T-cell (primary cell): ENCODE measurements at regions not wholly inside any gene's neighbourhood (a gene's known extent, or its start where the extent isn't known, plus 50 kb on each side); places are given as distances from the start of the nearest gene placed in this dataset.

Experiments
- ATAC-seq, 4 experiments: fragments of 200-7000 bp in 3 of 4; fragments of 150-1000 bp in 1 of 4; cut with Tn5 transposase; replicated peaks in 1 of 4; 1 replicate in 3 of 4; 2 replicates in 1 of 4; pipeline ENCODE4 v1.10.0; 2021; ENCODE audit warnings: moderate library complexity in 3 of 4, mild to moderate bottlenecking in 2 of 4, moderate number of reproducible peaks in 1 of 4
- CTCF ChIA-PET, 2 donors: fragments of 300-600 bp; sonication (Branson Sonifier 250); formaldehyde crosslinking; loops; one replicate each; lab custom pipeline; 2022; ENCODE audit warnings: antibody characterized with exemption in 2 of 2; lab: Charles Lee
- POLR2A ChIA-PET, 2 donors: fragments of 300-600 bp; sonication (Branson Sonifier 250); formaldehyde crosslinking; loops; one replicate each; lab custom pipeline; 2022; ENCODE audit warnings: antibody characterized with exemption in 2 of 2; lab: Charles Lee
- DNase-seq, 35 experiments: peaks; one replicate each; pipeline versions ENCODE4 v3.0.0 to v3.0.0-alpha.2; 2013 to 2023
- H3K27ac ChIP-seq: one replicate; pipeline ENCODE4 v1.5.1; 2013; ENCODE audit warnings: low read length
- H3K27me3 ChIP-seq, 2 experiments: replicated peaks in 1 of 2; 1 replicate in 1 of 2; 2 replicates in 1 of 2; pipeline versions ENCODE4 v1.6.1 to v1.7.0; 2013; ENCODE audit warnings: low read length in 1 of 2, mixed read lengths in 1 of 2; ENCODE audit not compliant: control insufficient read depth in 2 of 2, insufficient read depth in 2 of 2; ENCODE audit errors: extremely low read depth in 1 of 2
- H3K36me3 ChIP-seq, 2 donors: 1 replicate in 1 of 2; 2 replicates in 1 of 2; pipeline versions ENCODE4 v1.6.1 to v1.7.0; 2013; ENCODE audit warnings: low read length in 1 of 2; ENCODE audit not compliant: control insufficient read depth in 2 of 2, insufficient read depth in 1 of 2; ENCODE audit errors: extremely low read depth in 1 of 2
- H3K4me1 ChIP-seq, 2 experiments: 1 replicate in 1 of 2; 2 replicates in 1 of 2; pipeline versions ENCODE4 v1.6.1 to v1.7.0; 2013; ENCODE audit warnings: low read length in 2 of 2, mixed read lengths in 1 of 2; ENCODE audit not compliant: insufficient read depth in 2 of 2, control insufficient read depth in 1 of 2; ENCODE audit errors: extremely low read depth in 1 of 2
- H3K4me3 ChIP-seq, 2 donors: 1 replicate in 1 of 2; 2 replicates in 1 of 2; pipeline versions ENCODE4 v1.5.1 to v1.7.0; 2013; ENCODE audit warnings: mild to moderate bottlenecking in 2 of 2, low read length in 1 of 2, moderate library complexity in 1 of 2; ENCODE audit not compliant: control insufficient read depth in 1 of 2; ENCODE audit errors: extremely low read depth in 1 of 2
- H3K9me3 ChIP-seq: 2 replicates; pipeline ENCODE4 v1.7.0; 2013
- H3K27ac Mint-ChIP-seq, 2 donors: one replicate each; pipeline ENCODE4 v1.8.0; 2020 to 2021; ENCODE audit warnings: mild to moderate bottlenecking in 2 of 2, mixed read lengths in 2 of 2
- H3K27me3 Mint-ChIP-seq, 2 donors: one replicate each; pipeline ENCODE4 v1.8.0; 2021 to 2022; ENCODE audit warnings: mixed read lengths in 2 of 2
- H3K36me3 Mint-ChIP-seq: one replicate; pipeline ENCODE4 v1.8.0; 2021; ENCODE audit warnings: mixed read lengths
- H3K4me1 Mint-ChIP-seq, 3 donors: one replicate each; pipeline ENCODE4 v1.8.0; 2020 to 2022; ENCODE audit warnings: mixed read lengths in 3 of 3, mild to moderate bottlenecking in 1 of 3
- H3K4me3 Mint-ChIP-seq, 3 donors: one replicate each; pipeline ENCODE4 v1.8.0; 2020 to 2022; ENCODE audit warnings: mild to moderate bottlenecking in 3 of 3, mixed read lengths in 3 of 3, moderate library complexity in 3 of 3
- H3K9me3 Mint-ChIP-seq, 3 donors: one replicate each; pipeline ENCODE4 v1.8.0; 2020 to 2022; ENCODE audit warnings: mixed read lengths in 3 of 3
- WGBS: methylation state at CpG from one replicate; pipeline ENCODE4 v1.1.5; 2013; ENCODE audit warnings: missing lambda C conversion rate; ENCODE audit not compliant: insufficient coverage; 5-methylcytosine and 5-hydroxymethylcytosine counted together

- ATAC-seq, result no peak
- no peak overlapping the region for H3K4me3 ChIP-seq
- Mint-ChIP-seq H3K27ac (no peak overlapping the region), H3K9me3 (peaks cover 2 to 9% (median 6%) of the 10 kb centered on the region in 3 donors), H3K4me3 (no peak overlapping the region), H3K4me1 (no peaks in the 10 kb centered on the region), H3K27me3 (peaks cover 0 to 4% of the 10 kb centered on the region in 2 donors), H3K36me3 (no peaks in the 10 kb centered on the region)
- 85% methylated on average over 5 of the region's 8 CpGs for WGBS
- POLR2A ChIA-PET, result no interaction called here
- no peaks in the 10 kb centered on the region for H3K4me1 ChIP-seq
- no peaks in the 10 kb centered on the region for H3K36me3 ChIP-seq
- H3K27ac ChIP-seq, result no peak overlapping the region
- DNase-seq, result no peak
- no peaks in the 10 kb centered on the region for H3K27me3 ChIP-seq
- CTCF ChIA-PET, result no interaction called here
- no peaks in the 10 kb centered on the region for H3K9me3 ChIP-seq
Observed at GRCh38 chr20:55685841-55686240, 319.5 kb downstream of the CBLN4 start.

- H3K9me3 Mint-ChIP-seq, result peaks cover 2 to 10% (median 6%) of the 10 kb centered on the region in 3 donors
- no peaks in the 10 kb centered on the region for H3K36me3 ChIP-seq
- no peak overlapping the region for H3K27ac ChIP-seq
- no peaks in the 10 kb centered on the region for H3K36me3 Mint-ChIP-seq
- H3K27me3 ChIP-seq, result no peaks in the 10 kb centered on the region
- H3K9me3 ChIP-seq, result no peaks in the 10 kb centered on the region
- no peaks in the 10 kb centered on the region for H3K4me1 Mint-ChIP-seq
- H3K4me1 ChIP-seq, result no peaks in the 10 kb centered on the region
- no CpG with 5 or more reads among the region's 4 CpGs for WGBS
- no peak for DNase-seq
- H3K4me3 ChIP-seq, result no peak overlapping the region
- no peak overlapping the region for H3K4me3 Mint-ChIP-seq
- ATAC-seq, result no peak
- no peak overlapping the region for H3K27ac Mint-ChIP-seq
- H3K27me3 Mint-ChIP-seq, result peaks cover 0 to 4% of the 10 kb centered on the region in 2 donors
- ChIA-PET CTCF (no interaction called here), POLR2A (no interaction called here)
Observed at GRCh38 chr20:55685425-55685824, 319.9 kb downstream of the CBLN4 start.

- no peaks in the 10 kb centered on the region for H3K36me3 ChIP-seq
- ATAC-seq, result no peak
- no peaks in the 10 kb centered on the region for H3K27me3 ChIP-seq
- no peak overlapping the region for H3K4me3 ChIP-seq
- POLR2A ChIA-PET, result no interaction called here
- H3K4me1 Mint-ChIP-seq, result no peaks in the 10 kb centered on the region
- H3K36me3 Mint-ChIP-seq, result no peaks in the 10 kb centered on the region
- no peaks in the 10 kb centered on the region for H3K4me1 ChIP-seq
- no peak overlapping the region for H3K27ac ChIP-seq
- H3K27me3 Mint-ChIP-seq, result peaks cover 0 to 4% of the 10 kb centered on the region in 2 donors
- H3K4me3 Mint-ChIP-seq, result no peak overlapping the region
- DNase-seq, result no peak
- WGBS, result 52% methylated on average over 3 of the region's 4 CpGs
- CTCF ChIA-PET, result no interaction called here
- peaks cover 2 to 13% (median 9%) of the 10 kb centered on the region in 3 donors for H3K9me3 Mint-ChIP-seq
- no peaks in the 10 kb centered on the region for H3K9me3 ChIP-seq
- H3K27ac Mint-ChIP-seq, result no peak overlapping the region
Observed at GRCh38 chr20:55684578-55684977, 320.7 kb downstream of the CBLN4 start.

- Histone ChIP-seq H3K4me3 (no peak overlapping the region), H3K9me3 (no peaks in the 10 kb centered on the region), H3K27me3 (no peaks in the 10 kb centered on the region), H3K27ac (no peak overlapping the region), H3K36me3 (no peaks in the 10 kb centered on the region), H3K4me1 (no peaks in the 10 kb centered on the region)
- H3K4me3 Mint-ChIP-seq, result no peak overlapping the region
- ChIA-PET POLR2A (no interaction called here), CTCF (no interaction called here)
- H3K27me3 Mint-ChIP-seq, result no peaks in the 10 kb centered on the region
- peaks cover 8 to 9% (median 8%) of the 10 kb centered on the region in 3 donors for H3K9me3 Mint-ChIP-seq
- no peak overlapping the region for H3K27ac Mint-ChIP-seq
- no peaks in the 10 kb centered on the region for H3K36me3 Mint-ChIP-seq
- DNase-seq (no peak), ATAC-seq (no peak)
- H3K4me1 Mint-ChIP-seq, result no peaks in the 10 kb centered on the region
- 77% methylated on average over 3 of the region's 5 CpGs for WGBS
Observed at GRCh38 chr20:55678970-55679667, 326.2 kb downstream of the CBLN4 start.

- H3K27ac Mint-ChIP-seq, result no peak overlapping the region
- H3K36me3 ChIP-seq, result no peaks in the 10 kb centered on the region
- no peak overlapping the region for H3K4me3 Mint-ChIP-seq
- H3K36me3 Mint-ChIP-seq, result no peaks in the 10 kb centered on the region
- ATAC-seq (no peak), DNase-seq (no peak)
- H3K27me3 Mint-ChIP-seq, result no peaks in the 10 kb centered on the region
- ChIA-PET CTCF (no interaction called here), POLR2A (no interaction called here)
- H3K4me3 ChIP-seq, result no peak overlapping the region
- peaks cover 8 to 12% (median 9%) of the 10 kb centered on the region in 3 donors for H3K9me3 Mint-ChIP-seq
- H3K27me3 ChIP-seq, result no peaks in the 10 kb centered on the region
- no peaks in the 10 kb centered on the region for H3K9me3 ChIP-seq
- H3K27ac ChIP-seq, result no peak overlapping the region
- H3K4me1 ChIP-seq, result no peaks in the 10 kb centered on the region
- 71% methylated on average over 3 of the region's 3 CpGs for WGBS
- no peaks in the 10 kb centered on the region for H3K4me1 Mint-ChIP-seq
Observed at GRCh38 chr20:55678126-55678525, 327.2 kb downstream of the CBLN4 start.

- WGBS, result no CpG with 5 or more reads among the region's 5 CpGs
- no peaks in the 10 kb centered on the region for H3K27me3 Mint-ChIP-seq
Observed at GRCh38 chr20:55677011-55677410, 328.3 kb downstream of the CBLN4 start.

More at GRCh38 chr20:55677011-55677410, 328.3 kb downstream of the CBLN4 start:
- Histone ChIP-seq H3K36me3 (no peaks in the 10 kb centered on the region), H3K4me3 (no peak overlapping the region), H3K27me3 (no peaks in the 10 kb centered on the region), H3K9me3 (no peaks in the 10 kb centered on the region), H3K4me1 (no peaks in the 10 kb centered on the region), H3K27ac (no peak overlapping the region)
- peaks cover 8 to 12% (median 8%) of the 10 kb centered on the region in 3 donors for H3K9me3 Mint-ChIP-seq
- CTCF ChIA-PET, result no interaction called here
- no peak for DNase-seq
- ATAC-seq, result no peak
- H3K27ac Mint-ChIP-seq, result no peak overlapping the region
- no peaks in the 10 kb centered on the region for H3K36me3 Mint-ChIP-seq
- H3K4me1 Mint-ChIP-seq, result no peaks in the 10 kb centered on the region
- POLR2A ChIA-PET, result no interaction called here
- no peak overlapping the region for H3K4me3 Mint-ChIP-seq
